Stimulated activated CD8-positive, alpha-beta memory T cell treated with anti-CD3 and anti-CD28 coated beads, Interleukin-12 subunit alpha, Interleukin-12 subunit beta, amount 100 ng/mL, for 1 hour (primary cell): ENCODE measurements at regions not wholly inside any gene's neighbourhood (a gene's known extent, or its start where the extent isn't known, plus 50 kb on each side); places are given as distances from the start of the nearest gene placed in this dataset.
"Not testable (repeated sequence)": the region's sequence is repeated elsewhere in the genome, so short reads cannot be mapped to it uniquely, and the experiment has no call there.

Experiments used
- DNase-seq: peaks from one replicate; pipeline ENCODE4 v3.0.0-alpha.2; 2020; ENCODE audit warnings: low read depth

GRCh38 chr5:174489920-174490597, 234.3 kb upstream of the MSX2 start:
- DNase-seq = no peak

GRCh38 chr5:174490728-174491127, 233.7 kb upstream of the MSX2 start:
- no peak for DNase-seq

GRCh38 chr5:174491265-174491664, 233.1 kb upstream of the MSX2 start:
- no peak for DNase-seq

- DNase-seq = no peak
These were observed 232.5 kb upstream of the MSX2 start for GRCh38 chr5:174491761-174492350.

GRCh38 chr5:174493530-174493929, 230.9 kb upstream of the MSX2 start:
- no peak for DNase-seq

GRCh38 chr5:174497939-174498338, 226.4 kb upstream of the MSX2 start:
- DNase-seq = not testable (repeated sequence)

- not testable (repeated sequence) for DNase-seq
These were observed 225.8 kb upstream of the MSX2 start for GRCh38 chr5:174498575-174498974.

GRCh38 chr5:174500636-174501035, 223.7 kb upstream of the MSX2 start:
- no peak for DNase-seq

- DNase-seq = no peak
These were observed 222.8 kb upstream of the MSX2 start for GRCh38 chr5:174501461-174502069.

GRCh38 chr5:174503086-174503460, 221.3 kb upstream of the MSX2 start:
- DNase-seq = no peak

GRCh38 chr5:174503461-174504265, 220.7 kb upstream of the MSX2 start:
- DNase-seq = no peak

- no peak for DNase-seq
These were observed 220.1 kb upstream of the MSX2 start for GRCh38 chr5:174504266-174504726.

GRCh38 chr5:174505621-174506020, 218.8 kb upstream of the MSX2 start:
- no peak for DNase-seq

GRCh38 chr5:174510782-174511453, 213.5 kb upstream of the MSX2 start:
- DNase-seq = not testable (repeated sequence)

- no peak for DNase-seq
These were observed 212.6 kb upstream of the MSX2 start for GRCh38 chr5:174511714-174512253.

- no peak for DNase-seq
These were observed 210.1 kb upstream of the MSX2 start for GRCh38 chr5:174514325-174514724.

- no peak for DNase-seq
These were observed 209.4 kb upstream of the MSX2 start for GRCh38 chr5:174514983-174515394.

GRCh38 chr5:174516741-174517140, 207.6 kb upstream of the MSX2 start:
- DNase-seq = no peak

GRCh38 chr5:174518512-174518911, 205.9 kb upstream of the MSX2 start:
- DNase-seq = no peak

- no peak for DNase-seq
These were observed 203.7 kb upstream of the MSX2 start for GRCh38 chr5:174520420-174521396.

GRCh38 chr5:174521449-174521848, 202.9 kb upstream of the MSX2 start:
- no peak for DNase-seq
